ENCODE measurements at regions not wholly inside any gene's neighbourhood (a gene's known extent, or its start where the extent isn't known, plus 50 kb on each side); places are given as distances from the start of the nearest gene placed in this dataset.
A peak's percentile ranks its signal among the peaks of the same experiment; 100 is the strongest.

- no peak overlapping the region for H2AFZ ChIP-seq (ENCODE audit: low read length)
- intact Hi-C loops (cut with micrococcal nuclease; ENCODE audit: unreplicated experiment): loop anchor here (5.0 kb wide), 1 partner anchor 491 kb away; no protein-coding TSS in a partner anchor
- H3K9me3 ChIP-seq (ENCODE audit: low read length): no peaks in the 10 kb centered on the region
- POLR2A ChIA-PET: no interaction called here
- no peak for FAIRE-seq
- H3K4me3 ChIP-seq (replicated peaks in 1 of 3; ENCODE audit: insufficient read depth in 1 of 3, low read depth in 2 of 3, low read length in 3 of 3): no peak overlapping the region
- no TSS peak for BruUV-seq (replicated peaks)
- TF ChIP-seq CSRNP1 (CRISPR knock-in tag; IDR thresholded peaks at IDR 0.05): no peak
- H3K9ac ChIP-seq (ENCODE audit: insufficient read depth, low read depth, low read length): no peak overlapping the region
- H4K20me1 ChIP-seq (ENCODE audit: insufficient read depth, low read length): no peaks in the 10 kb centered on the region
- H3K27ac ChIP-seq (ENCODE audit: extremely low read length, insufficient read depth, low read length): no peak overlapping the region
- H3K79me2 ChIP-seq (ENCODE audit: insufficient read depth, low read length): no peaks in the 10 kb centered on the region
- in situ Hi-C loops (cut with HindIII; ENCODE audit: extremely low pct_ligation_motif_present, low pct_unique_long_range_greater_than_20kb): loop anchor here (5.0 to 10.0 kb wide), 2 partner anchors 236 to 348 kb away; no protein-coding TSS in a partner anchor
- no peak for ATAC-seq
- CTCF ChIA-PET (ENCODE audit: low intra/inter-chr PET ratio, low total read pairs): no interaction called here
- H3K4me2 ChIP-seq (ENCODE audit: low read depth, low read length): no peak overlapping the region
- no peaks in the 10 kb centered on the region for H3K36me3 ChIP-seq (replicated peaks in 1 of 2; ENCODE audit: control insufficient read depth in 1 of 2, insufficient read depth in 2 of 2, low read length in 2 of 2)
- no peak for DNase-seq (ENCODE audit: low spot score)
- H3K27me3 ChIP-seq (ENCODE audit: control insufficient read depth in 1 of 2, insufficient read depth in 2 of 2, low read length in 2 of 2): peaks cover 0 to 6% of the 10 kb centered on the region in 2 experiments; a peak in 2 of 5 replicates
- 16% methylated on average over 2 of the region's 2 CpGs for WGBS (ENCODE audit: low lambda C conversion rate)
- H3K4me1 ChIP-seq (ENCODE audit: insufficient read depth, low read length): no peaks in the 10 kb centered on the region
Measured at GRCh38 chr6:56356426-56356825, 109.0 kb upstream of the COL21A1 start.

DNA sequence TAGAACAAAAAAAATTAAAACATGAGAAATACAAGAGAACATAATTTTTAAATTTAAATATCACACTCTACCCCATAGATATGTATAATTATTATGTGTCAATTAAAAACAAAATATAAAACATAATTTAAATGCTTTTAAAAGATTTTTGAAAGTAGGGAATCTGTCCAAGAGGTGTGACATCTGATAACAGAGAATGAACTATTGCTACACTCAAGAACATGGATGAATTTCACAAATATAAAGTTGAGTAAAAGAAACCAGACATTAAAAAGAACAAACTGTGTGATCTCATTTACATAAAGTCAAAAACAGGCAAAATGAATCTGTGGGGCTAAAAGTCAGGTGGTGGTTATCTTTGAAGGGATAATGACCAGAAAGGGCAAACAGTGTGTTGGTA is 106.5 kb upstream of the COL21A1 start:
- H3K9me3 ChIP-seq (ENCODE audit: low read length): no peaks in the 10 kb centered on the region
- H3K27ac ChIP-seq (ENCODE audit: extremely low read length, insufficient read depth, low read length): no peak overlapping the region
- H3K79me2 ChIP-seq (ENCODE audit: insufficient read depth, low read length): no peaks in the 10 kb centered on the region
- H3K27me3 ChIP-seq (ENCODE audit: control insufficient read depth in 1 of 2, insufficient read depth in 2 of 2, low read length in 2 of 2): peaks cover 1 to 18% of the 10 kb centered on the region in 2 experiments; a peak in 4 of 5 replicates
- DNase-seq (ENCODE audit: low spot score) (no peak), FAIRE-seq (no peak), ATAC-seq (no peak)
- BruUV-seq (replicated peaks): no TSS peak
- ChIA-PET POLR2A (no interaction called here), CTCF (ENCODE audit: low intra/inter-chr PET ratio, low total read pairs) (no interaction called here)
- H3K4me3 ChIP-seq (replicated peaks in 1 of 3; ENCODE audit: insufficient read depth in 1 of 3, low read depth in 2 of 3, low read length in 3 of 3): no peak overlapping the region
- in situ Hi-C loops (cut with HindIII; ENCODE audit: extremely low pct_ligation_motif_present, low pct_unique_long_range_greater_than_20kb): loop anchor here (10.0 kb wide), 1 partner anchor 351 kb away; no protein-coding TSS in a partner anchor
- intact Hi-C loops (cut with micrococcal nuclease; ENCODE audit: unreplicated experiment): no loop called here
- H3K36me3 ChIP-seq (replicated peaks in 1 of 2; ENCODE audit: control insufficient read depth in 1 of 2, insufficient read depth in 2 of 2, low read length in 2 of 2): no peaks in the 10 kb centered on the region
- H3K9ac ChIP-seq (ENCODE audit: insufficient read depth, low read depth, low read length): no peak overlapping the region
- H3K4me2 ChIP-seq (ENCODE audit: low read depth, low read length): no peak overlapping the region
- H4K20me1 ChIP-seq (ENCODE audit: insufficient read depth, low read length): no peaks in the 10 kb centered on the region
- H2AFZ ChIP-seq (ENCODE audit: low read length): no peak overlapping the region
- no peaks in the 10 kb centered on the region for H3K4me1 ChIP-seq (ENCODE audit: insufficient read depth, low read length)
- TF ChIP-seq NR2F1 (CRISPR knock-in tag; IDR thresholded peaks at IDR 0.05) (no peak), ZNF317 (CRISPR knock-in tag; IDR thresholded peaks at IDR 0.05) (peak; percentile 85)
- TF ChIP-seq, protein P1, sequence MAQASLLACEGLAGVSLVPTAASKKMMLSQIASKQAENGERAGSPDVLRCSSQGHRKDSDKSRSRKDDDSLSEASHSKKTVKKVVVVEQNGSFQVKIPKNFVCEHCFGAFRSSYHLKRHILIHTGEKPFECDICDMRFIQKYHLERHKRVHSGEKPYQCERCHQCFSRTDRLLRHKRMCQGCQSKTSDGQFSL (CRISPR knock-in tag; IDR thresholded peaks at IDR 0.05): no peak

All from HepG2 (cell line).